Thoracic aorta (tissue), 2 donors: ENCODE measurements at regions not wholly inside any gene's neighbourhood (a gene's known extent, or its start where the extent isn't known, plus 50 kb on each side); places are given as distances from the start of the nearest gene placed in this dataset.

Experiments
- ATAC-seq: fragments of 150-250 bp; one replicate; pipeline ENCODE4 v1.8.0; 2017; ENCODE audit warnings: low read depth; ENCODE audit not compliant: insufficient number of reproducible peaks, low FRiP score
- DNase-seq: peaks from one replicate; pipeline ENCODE4 v3.0.0-alpha.2; 2020; ENCODE audit warnings: low spot score
- H3K27ac ChIP-seq, 2 donors: fragments of 200-600 bp; sonication (generic); 1 replicate in 1 of 2; 2 replicates in 1 of 2; pipeline ENCODE4 v1.5.1; 2016; ENCODE audit warnings: mild to moderate bottlenecking in 2 of 2, moderate library complexity in 2 of 2
- H3K27me3 ChIP-seq: fragments of 200-600 bp; sonication (generic); replicated peaks from 2 replicates; pipeline ENCODE4 v1.6.0; 2016; ENCODE audit warnings: mild to moderate bottlenecking; ENCODE audit not compliant: insufficient read depth
- H3K36me3 ChIP-seq: fragments of 200-600 bp; sonication (generic); one replicate; pipeline ENCODE4 v1.5.1; 2016
- H3K4me1 ChIP-seq, 2 donors: fragments of 200-600 bp; sonication (generic); 1 replicate in 1 of 2; 2 replicates in 1 of 2; pipeline versions ENCODE4 v1.5.1 to v1.6.0; 2016; ENCODE audit warnings: low read depth in 2 of 2, mild to moderate bottlenecking in 1 of 2; ENCODE audit not compliant: control insufficient read depth in 1 of 2
- H3K4me3 ChIP-seq: fragments of 200-600 bp; sonication (generic); 2 replicates; pipeline ENCODE4 v1.5.1; 2016; ENCODE audit warnings: mild to moderate bottlenecking
- H3K9me3 ChIP-seq: fragments of 200-600 bp; sonication (generic); 2 replicates; pipeline ENCODE4 v1.5.1; 2016
- TF ChIP-seq, protein P1 (sequence below): fragments of 200-600 bp; sonication (generic); IDR thresholded peaks from one replicate; pipeline ENCODE4 v1.5.1; 2019; ENCODE audit warnings: antibody characterized with exemption

DNA sequence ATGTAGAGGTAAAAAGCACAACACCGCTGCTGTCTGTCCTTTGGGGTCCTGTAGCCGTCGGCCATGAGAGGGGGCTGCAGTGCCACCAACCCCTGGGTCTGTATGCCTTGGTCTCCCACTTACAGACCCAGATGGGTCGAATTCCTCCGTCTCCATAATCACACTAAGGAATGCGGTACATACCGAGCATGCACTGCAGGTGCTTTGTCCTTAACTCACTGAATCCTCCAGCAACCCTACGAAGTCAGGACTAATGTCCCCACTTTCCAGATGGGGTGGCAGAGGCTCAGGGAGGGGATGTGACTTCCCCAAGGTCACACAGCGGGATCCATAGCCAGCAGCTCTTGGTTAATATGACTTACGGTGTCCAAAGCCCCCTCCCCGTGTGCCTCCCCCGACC, 219.9 kb upstream of the CIBAR2 start:
- peaks cover 7 to 33% of the 10 kb centered on the region in 2 donors for H3K4me1 ChIP-seq
- DNase-seq (no peak), ATAC-seq (no peak)
- no peak overlapping the region for H3K27ac ChIP-seq
- H3K9me3 ChIP-seq: no peaks in the 10 kb centered on the region
- H3K36me3 ChIP-seq: no peaks in the 10 kb centered on the region
- TF ChIP-seq, protein P1, sequence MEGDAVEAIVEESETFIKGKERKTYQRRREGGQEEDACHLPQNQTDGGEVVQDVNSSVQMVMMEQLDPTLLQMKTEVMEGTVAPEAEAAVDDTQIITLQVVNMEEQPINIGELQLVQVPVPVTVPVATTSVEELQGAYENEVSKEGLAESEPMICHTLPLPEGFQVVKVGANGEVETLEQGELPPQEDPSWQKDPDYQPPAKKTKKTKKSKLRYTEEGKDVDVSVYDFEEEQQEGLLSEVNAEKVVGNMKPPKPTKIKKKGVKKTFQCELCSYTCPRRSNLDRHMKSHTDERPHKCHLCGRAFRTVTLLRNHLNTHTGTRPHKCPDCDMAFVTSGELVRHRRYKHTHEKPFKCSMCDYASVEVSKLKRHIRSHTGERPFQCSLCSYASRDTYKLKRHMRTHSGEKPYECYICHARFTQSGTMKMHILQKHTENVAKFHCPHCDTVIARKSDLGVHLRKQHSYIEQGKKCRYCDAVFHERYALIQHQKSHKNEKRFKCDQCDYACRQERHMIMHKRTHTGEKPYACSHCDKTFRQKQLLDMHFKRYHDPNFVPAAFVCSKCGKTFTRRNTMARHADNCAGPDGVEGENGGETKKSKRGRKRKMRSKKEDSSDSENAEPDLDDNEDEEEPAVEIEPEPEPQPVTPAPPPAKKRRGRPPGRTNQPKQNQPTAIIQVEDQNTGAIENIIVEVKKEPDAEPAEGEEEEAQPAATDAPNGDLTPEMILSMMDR: no peak
- no peaks in the 10 kb centered on the region for H3K27me3 ChIP-seq
- no peak overlapping the region for H3K4me3 ChIP-seq

- TF ChIP-seq, protein P1: no peak
- no peaks in the 10 kb centered on the region for H3K9me3 ChIP-seq
- H3K36me3 ChIP-seq: no peaks in the 10 kb centered on the region
- ATAC-seq: no peak
- H3K27ac ChIP-seq: no peak overlapping the region
- no peak for DNase-seq
- H3K4me3 ChIP-seq: no peak overlapping the region
- H3K27me3 ChIP-seq: no peaks in the 10 kb centered on the region
- H3K4me1 ChIP-seq: peaks cover 7 to 24% of the 10 kb centered on the region in 2 donors
Observed at GRCh38 chr16:85333337-85333736, 221.1 kb upstream of the CIBAR2 start.

DNA sequence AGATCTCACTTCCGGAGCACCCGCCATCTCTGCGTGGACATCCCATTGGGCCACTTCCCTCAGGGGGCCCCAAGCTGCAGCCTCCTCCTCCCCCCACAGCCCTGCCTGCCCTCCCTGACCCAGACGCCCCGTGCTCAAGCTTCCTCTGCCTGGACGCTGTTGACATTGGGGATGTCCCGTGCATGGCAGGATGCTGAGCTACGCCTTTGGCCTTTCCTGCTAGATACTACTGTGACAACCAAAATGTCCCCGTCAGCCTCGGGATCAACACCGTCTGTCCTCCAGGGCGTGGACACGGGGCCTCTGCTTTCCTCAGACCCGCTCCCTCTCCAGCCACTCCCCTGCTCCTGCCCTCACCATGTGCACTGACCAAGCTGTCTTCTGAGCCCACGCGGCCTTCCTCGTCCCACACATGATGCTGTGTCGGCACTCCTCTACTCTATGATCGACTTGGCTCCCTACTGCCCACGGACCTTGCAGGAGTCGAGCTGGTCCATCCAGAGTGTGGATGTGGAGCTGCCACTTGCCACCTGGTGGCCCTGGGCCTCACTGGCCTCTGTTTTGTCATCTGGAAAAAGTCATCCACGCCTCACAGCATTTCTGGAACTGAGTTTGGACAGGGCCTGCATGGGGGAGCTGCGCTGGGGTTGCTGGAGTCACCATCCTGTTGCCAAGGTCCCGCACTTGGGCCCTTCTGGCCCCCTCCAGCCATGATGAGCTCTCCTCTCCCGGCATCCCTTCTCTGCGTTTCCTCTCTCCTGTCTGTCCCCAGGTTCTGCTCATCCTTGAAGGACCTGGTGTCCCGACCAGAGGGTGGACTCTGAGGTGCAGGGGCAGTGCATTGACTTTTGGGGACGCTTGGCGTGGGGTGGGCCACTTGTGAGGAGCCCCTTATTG, 221.7 kb upstream of the CIBAR2 start:
- ATAC-seq: no peak
- peaks cover 7 to 17% of the 10 kb centered on the region in 2 donors for H3K4me1 ChIP-seq
- no peaks in the 10 kb centered on the region for H3K27me3 ChIP-seq
- TF ChIP-seq, protein P1: no peak
- no peak overlapping the region for H3K27ac ChIP-seq
- H3K9me3 ChIP-seq: no peaks in the 10 kb centered on the region
- no peak for DNase-seq
- H3K4me3 ChIP-seq: no peak overlapping the region
- H3K36me3 ChIP-seq: no peaks in the 10 kb centered on the region

DNA sequence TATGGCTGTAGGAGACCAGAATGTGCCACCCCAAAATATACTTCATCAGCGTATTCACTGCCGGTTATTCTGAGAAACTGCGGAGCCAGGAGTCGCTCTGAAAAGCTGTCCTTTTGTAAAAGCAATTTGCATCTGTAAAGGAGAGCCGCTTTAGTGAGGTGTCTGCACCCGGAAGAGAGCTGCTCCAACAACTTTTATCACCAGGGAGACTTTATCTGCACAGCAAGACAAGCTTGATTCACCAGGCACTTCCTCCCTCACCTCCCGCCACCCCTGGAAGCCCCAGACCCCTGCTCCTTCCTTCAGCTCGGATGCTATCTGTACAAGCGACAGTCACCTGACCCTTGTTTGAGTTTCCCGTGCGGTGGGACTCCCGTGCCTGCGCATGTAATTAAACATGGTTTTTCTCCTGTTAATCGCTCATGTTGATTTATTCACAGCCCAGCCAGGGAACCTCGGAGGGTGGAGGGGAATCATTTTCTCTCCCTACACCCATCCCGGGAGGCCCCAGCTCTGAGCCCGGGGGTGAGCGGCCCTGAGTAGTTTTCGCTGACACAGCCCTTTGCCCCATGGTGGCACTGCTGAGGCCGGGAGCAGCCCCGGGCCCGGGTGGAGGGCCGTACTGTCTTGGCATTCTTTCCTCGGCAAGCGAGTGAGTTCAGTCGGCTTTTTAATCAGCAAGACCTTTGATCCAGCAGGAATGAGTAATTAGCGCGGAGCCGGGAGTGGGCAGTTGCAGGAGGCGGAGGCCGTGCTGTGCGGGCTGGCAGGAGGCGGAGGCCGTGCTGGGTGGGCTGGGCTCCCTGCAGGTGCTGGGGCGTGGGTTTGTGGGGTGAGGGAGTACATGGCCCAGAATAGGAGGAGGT, 222.7 kb upstream of the CIBAR2 start:
- H3K9me3 ChIP-seq: no peaks in the 10 kb centered on the region
- no peak for DNase-seq
- no peaks in the 10 kb centered on the region for H3K27me3 ChIP-seq
- no peak for ATAC-seq
- peaks cover 7 to 9% of the 10 kb centered on the region in 2 donors for H3K4me1 ChIP-seq
- no peaks in the 10 kb centered on the region for H3K36me3 ChIP-seq
- TF ChIP-seq, protein P1: no peak
- no peak overlapping the region for H3K4me3 ChIP-seq
- H3K27ac ChIP-seq: no peak overlapping the region
